SK-N-MC (cell line): ENCODE measurements at regions not wholly inside any gene's neighbourhood (a gene's known extent, or its start where the extent isn't known, plus 50 kb on each side); places are given as distances from the start of the nearest gene placed in this dataset.

Experiments
- EZH2 ChIP-seq: fragments of 200-600 bp; sonication (generic); IDR thresholded peaks from one replicate; pipeline ENCODE4 v1.6.1; 2017; ENCODE audit warnings: antibody characterized with exemption
- POLR2AphosphoS5 ChIP-seq: IDR thresholded peaks from 2 replicates; pipeline ENCODE4 v1.6.1; 2012; ENCODE audit warnings: mild to moderate bottlenecking, low read depth, low read length, borderline replicate concordance

GRCh38 chr14:36394593-36394992 lies 74.2 kb upstream of the MBIP start:
- no peak for TF ChIP-seq POLR2AphosphoS5
- TF ChIP-seq EZH2 = no peak
